ENCODE measurements at regions not wholly inside any gene's neighbourhood (a gene's known extent, or its start where the extent isn't known, plus 50 kb on each side); places are given as distances from the start of the nearest gene placed in this dataset.

- TF ChIP-seq CTCF (IDR thresholded peaks at IDR 0.05) = no peak
Observed at GRCh38 chr2:4963106-4963505, 729.1 kb upstream of the SOX11 start.

GRCh38 chr2:4964001-4964540 is 728.1 kb upstream of the SOX11 start:
- TF ChIP-seq CTCF (IDR thresholded peaks at IDR 0.05) = no peak
- Histone ChIP-seq H3K4me3 (no peak overlapping the region), H3K36me3 (no peaks in the 10 kb centered on the region), H3K4me1 (no peaks in the 10 kb centered on the region), H3K9me3 (no peaks in the 10 kb centered on the region), H3K27me3 (no peaks in the 10 kb centered on the region), H3K27ac (no peak overlapping the region)
- ATAC-seq (no peak), DNase-seq (no peak)
- intact Hi-C loops (cut with DNase I) = no loop called here

More at GRCh38 chr2:4963106-4963505, 729.1 kb upstream of the SOX11 start:
- no peak for ATAC-seq
- no peaks in the 10 kb centered on the region for H3K9me3 ChIP-seq
- H3K36me3 ChIP-seq = no peaks in the 10 kb centered on the region
- H3K27me3 ChIP-seq = no peaks in the 10 kb centered on the region
- no peak overlapping the region for H3K4me3 ChIP-seq
- no peaks in the 10 kb centered on the region for H3K4me1 ChIP-seq
- intact Hi-C loops (cut with DNase I) = no loop called here
- no peak overlapping the region for H3K27ac ChIP-seq
- DNase-seq = no peak

GRCh38 chr2:4964579-4964978 is 727.6 kb upstream of the SOX11 start:
- ATAC-seq = no peak
- Histone ChIP-seq H3K36me3 (no peaks in the 10 kb centered on the region), H3K27ac (no peak overlapping the region), H3K27me3 (no peaks in the 10 kb centered on the region), H3K4me1 (no peaks in the 10 kb centered on the region), H3K9me3 (no peaks in the 10 kb centered on the region), H3K4me3 (no peak overlapping the region)
- intact Hi-C loops (cut with DNase I) = no loop called here
- no peak for TF ChIP-seq CTCF (IDR thresholded peaks at IDR 0.05)
- no peak for DNase-seq

- Histone ChIP-seq H3K27ac (no peak overlapping the region), H3K36me3 (no peaks in the 10 kb centered on the region), H3K4me3 (no peak overlapping the region), H3K27me3 (no peaks in the 10 kb centered on the region), H3K9me3 (no peaks in the 10 kb centered on the region), H3K4me1 (no peaks in the 10 kb centered on the region)
- DNase-seq (no peak), ATAC-seq (no peak)
- intact Hi-C loops (cut with DNase I) = no loop called here
- TF ChIP-seq CTCF (IDR thresholded peaks at IDR 0.05) = no peak
Observed at GRCh38 chr2:4965556-4966320, 726.4 kb upstream of the SOX11 start.

- H3K4me1 ChIP-seq = no peaks in the 10 kb centered on the region
- H3K27me3 ChIP-seq = no peaks in the 10 kb centered on the region
- no peaks in the 10 kb centered on the region for H3K36me3 ChIP-seq
- H3K9me3 ChIP-seq = no peaks in the 10 kb centered on the region
- intact Hi-C loops (cut with DNase I) = no loop called here
- ATAC-seq (no peak), DNase-seq (no peak)
- no peak overlapping the region for H3K27ac ChIP-seq
- TF ChIP-seq CTCF (IDR thresholded peaks at IDR 0.05) = no peak
- no peak overlapping the region for H3K4me3 ChIP-seq
Observed at GRCh38 chr2:4967206-4967605, 725.0 kb upstream of the SOX11 start.

Data from upper lobe of right lung (tissue), 1 donor.